Umbilical cord (tissue), 1 donor: ENCODE measurements at regions not wholly inside any gene's neighbourhood (a gene's known extent, or its start where the extent isn't known, plus 50 kb on each side); places are given as distances from the start of the nearest gene placed in this dataset.

ENCODE experiments used
- DNase-seq: peaks from one replicate; pipeline ENCODE4 v3.0.0-alpha.2; 2015; ENCODE audit warnings: low spot score

- DNase-seq = no peak
Measured at GRCh38 chr6:165956874-165957273, 210.8 kb downstream of the TBXT start.

DNA sequence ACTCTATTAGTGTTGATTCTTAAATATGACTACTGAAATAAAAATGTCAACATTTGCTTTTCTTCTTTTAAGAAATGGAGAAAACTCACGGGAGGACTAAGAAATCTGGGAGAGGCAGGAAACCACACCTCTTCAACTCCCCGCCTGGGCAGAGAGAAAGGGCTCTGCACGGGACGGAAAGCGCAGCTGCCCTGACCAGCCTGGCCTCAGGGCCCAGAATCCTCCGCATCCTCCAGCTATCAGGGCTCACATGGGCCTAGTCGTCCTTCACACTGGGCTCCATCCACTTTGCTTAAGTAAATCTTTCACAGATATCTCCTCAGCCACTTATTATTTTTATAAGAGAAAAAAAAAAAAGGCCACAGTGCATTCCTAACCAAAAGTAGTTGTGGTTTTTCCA, 215.1 kb downstream of the TBXT start:
- DNase-seq = no peak

- no peak for DNase-seq
Measured at GRCh38 chr6:165950316-165950715, 217.3 kb downstream of the TBXT start.

- DNase-seq = no peak
Measured at GRCh38 chr6:165949324-165949723, 218.3 kb downstream of the TBXT start.

DNA sequence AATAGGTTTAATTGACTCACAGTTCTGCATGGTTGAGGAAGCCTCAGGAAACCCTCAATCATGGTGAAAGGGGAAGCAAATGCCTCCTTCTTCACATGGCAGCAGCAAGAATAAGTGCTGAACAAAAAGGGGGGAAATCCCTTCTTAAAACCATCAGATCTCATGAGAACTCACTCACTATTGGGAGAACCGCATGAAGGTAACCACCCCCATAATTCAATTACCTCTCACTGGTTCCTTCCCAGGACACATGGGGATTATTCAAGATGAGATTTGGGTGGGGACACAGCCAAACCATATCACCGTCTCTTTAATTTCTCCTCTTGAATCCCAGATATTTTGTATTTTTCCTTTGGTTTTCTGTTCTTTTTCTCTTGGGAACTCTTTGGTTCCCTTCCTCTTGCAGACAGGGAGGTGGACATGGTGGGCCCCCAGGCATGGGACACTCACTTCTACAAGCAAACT, 223.6 kb downstream of the TBXT start:
- no peak for DNase-seq

DNA sequence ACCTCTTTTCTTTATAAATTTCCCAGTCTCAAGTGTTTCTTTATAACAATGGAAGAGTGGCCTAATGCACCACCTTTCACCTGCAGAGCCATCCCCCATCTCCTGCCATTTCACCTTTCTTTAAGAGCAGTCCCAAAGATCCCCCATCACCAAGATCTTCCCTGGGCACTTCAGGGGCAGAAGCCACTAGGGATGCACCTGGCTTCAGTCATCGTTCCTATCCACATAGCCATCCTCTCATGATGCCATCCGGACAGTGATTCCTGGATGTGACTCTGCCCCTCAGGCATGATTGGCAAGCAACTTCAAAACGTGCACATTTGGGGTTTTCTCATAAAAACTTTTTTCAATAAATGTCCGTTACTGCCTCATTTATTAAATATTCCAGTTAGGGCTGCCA, 225.9 kb downstream of the TBXT start:
- DNase-seq = no peak

DNA sequence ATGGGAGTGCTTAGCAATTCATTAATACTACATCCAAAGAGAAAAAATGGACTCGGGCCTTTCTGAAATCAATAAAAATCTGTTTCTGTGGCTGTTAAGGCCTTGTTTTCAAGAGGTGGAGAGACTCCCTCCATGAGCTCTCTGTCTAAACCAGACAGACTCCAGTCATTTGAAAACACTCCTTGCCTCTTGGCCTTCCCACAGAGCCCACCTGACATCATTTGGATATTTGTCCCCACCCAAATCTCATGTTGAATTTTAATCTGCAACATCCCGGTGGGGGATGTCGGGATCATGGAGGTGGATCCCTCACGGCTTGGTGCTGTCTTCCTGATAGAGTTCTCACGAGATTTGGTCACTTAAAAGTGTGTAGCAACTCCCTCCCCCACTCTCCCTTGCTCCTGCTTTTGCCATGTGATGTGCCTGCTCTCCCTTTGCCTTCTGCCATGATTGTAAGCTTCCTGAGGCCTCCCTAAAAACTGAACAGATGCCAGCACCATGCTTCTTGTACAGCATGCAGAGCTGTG, 226.3 kb downstream of the TBXT start:
- no peak for DNase-seq

DNA sequence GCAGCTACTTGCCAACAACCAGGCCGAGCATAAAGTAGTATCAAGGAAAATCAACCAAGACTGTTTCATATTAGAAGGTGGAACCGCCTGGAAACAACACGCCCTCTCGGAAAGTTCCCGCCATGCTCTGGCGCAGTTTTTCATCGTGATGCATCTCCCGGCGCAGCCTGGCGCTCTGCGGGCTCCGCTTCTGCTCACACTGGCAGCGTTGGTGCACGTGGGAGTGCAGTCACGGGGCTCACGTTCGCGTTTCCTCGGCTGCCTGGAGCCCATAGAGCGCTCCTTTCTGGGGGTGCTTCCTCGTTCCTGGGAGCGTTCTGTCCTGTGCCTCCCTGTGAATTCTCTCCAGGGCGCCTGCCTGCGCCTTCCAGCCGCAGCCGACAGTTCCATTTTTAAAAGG, 227.3 kb downstream of the TBXT start:
- no peak for DNase-seq

- no peak for DNase-seq
Measured at GRCh38 chr6:165939601-165940290, 227.9 kb downstream of the TBXT start.

DNA sequence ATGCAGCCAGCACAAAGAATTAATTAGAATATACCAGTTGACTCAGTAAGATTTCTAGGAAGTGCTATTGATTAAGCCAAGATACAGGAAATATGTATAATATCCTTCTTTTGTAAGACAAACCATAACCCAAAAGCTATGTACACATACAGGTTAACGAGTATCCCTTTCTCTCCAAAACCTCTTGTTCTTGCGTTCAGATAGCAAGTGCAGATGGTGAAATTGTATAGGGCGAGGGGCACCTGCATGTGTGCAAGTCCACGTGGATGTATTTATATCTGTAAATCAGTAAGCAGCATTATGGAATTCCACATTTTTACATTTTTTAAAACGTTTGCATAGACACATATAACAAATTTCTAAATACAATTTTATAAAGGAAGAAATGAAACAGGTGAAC, 228.6 kb downstream of the TBXT start:
- DNase-seq = no peak

DNA sequence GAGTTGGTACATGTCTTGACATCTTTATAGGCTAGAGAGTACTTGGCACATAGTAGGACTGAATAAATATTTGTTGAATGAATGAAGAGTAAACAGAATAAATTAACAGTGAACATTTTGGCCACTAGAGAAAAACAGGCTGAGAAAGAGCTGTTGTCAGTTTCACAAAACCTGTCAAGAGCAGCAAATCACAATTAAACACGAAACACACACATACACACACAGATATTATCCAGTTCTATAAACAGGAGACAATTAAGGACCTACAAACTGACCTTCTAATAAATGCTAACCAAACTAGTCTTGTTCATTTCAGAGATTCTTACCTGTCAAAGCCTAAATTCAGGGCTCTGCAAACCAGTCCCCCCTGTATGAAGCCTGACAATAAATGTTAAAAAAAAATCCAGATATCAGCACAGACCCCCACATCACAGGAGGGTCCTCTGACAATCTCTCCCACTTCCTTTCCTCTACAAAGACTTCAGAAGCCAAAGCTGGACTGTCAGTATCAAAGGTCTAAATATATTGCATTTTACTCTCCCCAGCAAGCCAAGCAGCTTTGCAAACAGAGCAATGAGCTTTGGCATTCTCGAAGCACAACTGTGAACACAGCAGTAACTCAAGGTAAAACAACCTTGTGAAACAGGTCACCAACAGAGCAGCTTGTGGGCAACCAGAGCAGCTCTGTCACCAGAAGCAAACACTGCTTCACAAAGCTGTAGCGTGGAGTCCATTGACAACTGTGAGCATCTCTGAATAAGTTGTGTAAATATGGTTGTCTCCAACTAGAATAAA, 229.9 kb downstream of the TBXT start:
- no peak for DNase-seq

DNA sequence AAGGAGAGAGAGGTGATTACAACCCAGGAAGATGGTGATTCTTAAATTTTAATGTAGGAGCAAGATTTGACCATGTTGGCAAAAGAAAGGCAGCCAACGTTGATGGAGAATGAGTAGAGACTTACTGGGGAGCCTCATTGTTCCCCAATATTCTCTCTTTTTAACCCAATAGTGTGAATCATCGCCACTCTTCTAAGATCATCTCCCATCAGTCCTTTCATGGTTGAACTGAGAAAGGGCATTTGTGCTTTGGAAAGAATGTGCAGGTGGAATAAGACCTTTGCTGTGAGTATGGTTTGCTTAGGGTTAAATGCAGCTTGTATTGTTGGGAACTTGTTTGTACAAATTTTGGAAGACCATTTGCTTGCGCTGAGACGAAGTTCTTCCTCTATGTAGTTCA, 231.0 kb downstream of the TBXT start:
- no peak for DNase-seq

GRCh38 chr6:165936096-165936495, 231.6 kb downstream of the TBXT start:
- no peak for DNase-seq

DNA sequence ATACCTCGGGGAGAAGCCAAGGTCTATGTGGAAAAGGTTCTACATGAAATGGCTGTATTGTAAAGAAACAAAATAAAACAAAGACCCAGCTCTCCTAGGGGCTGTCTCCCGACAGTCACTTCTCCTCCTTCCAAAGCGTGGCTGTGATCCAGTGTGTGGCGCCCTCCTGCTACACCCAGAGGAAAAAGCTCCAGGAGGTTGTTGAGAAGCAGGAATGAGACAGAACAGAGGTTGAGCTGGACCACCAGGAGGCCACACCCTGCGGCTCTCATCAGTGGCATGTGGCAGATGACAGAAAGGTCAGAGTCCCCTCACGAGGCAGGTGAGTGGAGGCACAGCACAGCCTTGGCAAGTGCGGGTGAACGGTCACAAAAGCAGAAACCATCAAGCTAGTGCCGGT, 236.0 kb downstream of the TBXT start:
- DNase-seq = no peak

DNA sequence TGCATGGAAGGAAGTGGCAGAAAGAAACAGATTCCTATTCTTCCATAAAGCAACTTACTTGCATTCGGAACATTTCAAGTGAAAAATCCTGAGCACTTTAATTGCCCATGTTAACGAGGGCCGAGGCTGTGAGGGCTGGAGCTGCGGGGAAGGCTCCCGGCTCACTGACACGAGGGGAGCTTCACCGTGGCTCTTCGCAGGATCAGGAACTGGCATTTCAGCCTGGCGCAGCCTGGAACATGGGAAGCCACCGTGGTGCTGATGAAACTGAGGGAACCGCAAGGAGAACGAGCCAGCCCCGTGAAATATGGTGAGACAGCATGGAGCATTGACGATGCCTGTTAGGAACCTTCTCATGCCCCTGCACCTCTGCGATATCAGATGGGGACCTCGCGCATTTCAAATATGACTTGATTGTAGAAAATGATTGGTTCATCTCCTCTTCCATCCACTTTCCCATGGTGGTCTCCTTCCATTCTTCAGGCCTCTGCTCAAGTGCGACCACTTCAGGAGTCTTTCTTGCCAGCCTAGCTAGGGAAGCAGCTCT, 236.9 kb downstream of the TBXT start:
- DNase-seq = no peak

- DNase-seq = no peak
Measured at GRCh38 chr6:165929607-165930006, 238.0 kb downstream of the TBXT start.

DNA sequence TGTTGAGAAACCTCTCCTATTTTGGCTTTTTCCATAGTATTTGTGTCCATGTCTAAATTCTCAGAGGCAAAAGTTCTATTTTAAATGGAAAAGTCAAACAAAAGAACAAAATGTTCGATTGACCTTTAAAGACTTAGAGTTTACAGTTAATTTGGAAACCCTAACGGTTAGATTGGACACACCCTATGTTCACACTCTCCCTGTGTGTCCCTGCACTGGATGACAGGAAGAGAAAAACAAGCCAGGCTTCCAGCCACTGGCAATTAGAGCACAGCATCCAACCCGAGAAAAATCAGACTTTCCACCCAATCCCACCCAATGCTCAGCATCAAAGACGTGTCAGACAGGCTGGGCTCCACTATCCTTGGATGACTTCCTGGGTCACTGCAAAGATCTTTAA, 241.3 kb downstream of the TBXT start:
- DNase-seq = no peak

DNA sequence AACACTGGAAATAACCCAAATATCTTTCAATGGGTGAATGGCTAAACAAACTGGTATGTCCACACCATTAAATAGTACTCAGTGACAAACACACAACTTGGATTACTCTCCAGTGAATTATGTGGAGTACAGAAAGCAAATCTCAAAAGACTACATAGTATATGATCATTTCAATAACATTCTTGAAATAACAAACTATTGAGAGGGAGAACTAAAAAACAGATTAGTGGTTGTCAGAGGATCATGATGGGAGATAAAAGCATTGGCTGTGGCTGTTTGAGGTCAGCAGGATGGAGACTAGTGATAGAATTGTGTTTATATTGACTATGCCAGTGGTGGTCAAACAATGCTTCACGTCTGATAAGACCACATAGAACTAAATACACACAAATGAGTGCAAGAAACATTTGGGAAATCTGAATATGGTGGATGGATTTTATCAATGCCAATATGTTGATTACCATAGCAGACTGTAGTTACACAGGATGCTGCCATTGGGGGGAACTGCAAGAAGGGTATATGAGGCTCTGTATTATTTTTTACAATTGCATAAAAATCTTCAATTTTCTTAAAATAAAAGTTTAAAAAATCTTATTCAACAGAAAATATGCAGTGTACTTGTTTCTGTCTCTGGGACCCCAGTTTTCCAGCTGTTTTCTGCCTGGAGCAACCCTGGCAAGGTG, 242.0 kb downstream of the TBXT start:
- DNase-seq = no peak

GRCh38 chr6:165922309-165922794, 245.3 kb downstream of the TBXT start:
- no peak for DNase-seq

DNA sequence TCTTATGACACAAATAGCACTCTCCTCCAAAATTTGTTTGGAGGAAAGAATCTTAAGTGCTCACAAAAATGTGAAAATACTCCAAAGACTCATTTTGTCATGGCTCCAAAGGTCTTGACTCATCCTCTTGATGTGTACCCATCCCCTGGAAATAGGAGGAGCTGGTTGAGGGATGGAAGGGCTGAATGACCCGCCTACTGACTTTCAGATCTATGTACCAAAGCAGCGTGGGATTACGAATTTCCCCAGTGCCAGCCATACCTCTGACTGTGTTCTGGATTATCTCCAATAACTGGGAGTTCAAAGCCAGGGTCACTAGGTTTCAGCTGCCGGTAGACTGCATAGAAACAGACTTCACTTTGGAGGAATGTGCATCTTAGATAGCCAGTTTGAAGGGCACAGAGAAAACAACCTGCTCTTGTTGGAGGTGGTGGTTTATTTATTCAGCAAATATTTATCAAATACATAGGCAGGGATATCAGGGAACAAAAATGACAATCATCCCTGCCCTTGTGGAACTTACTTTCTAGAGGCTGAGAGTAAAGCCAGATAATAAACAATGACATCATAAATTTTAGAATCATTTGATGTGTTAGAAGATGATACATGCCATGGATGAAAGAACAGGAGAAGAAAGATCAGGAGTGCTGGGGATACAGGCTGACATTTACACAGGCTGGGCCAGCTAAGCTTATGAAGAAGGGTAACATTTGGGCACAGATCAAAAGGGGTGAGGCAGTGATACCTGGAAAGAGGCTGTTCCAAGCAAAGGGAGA, 246.6 kb downstream of the TBXT start:
- DNase-seq = no peak

DNA sequence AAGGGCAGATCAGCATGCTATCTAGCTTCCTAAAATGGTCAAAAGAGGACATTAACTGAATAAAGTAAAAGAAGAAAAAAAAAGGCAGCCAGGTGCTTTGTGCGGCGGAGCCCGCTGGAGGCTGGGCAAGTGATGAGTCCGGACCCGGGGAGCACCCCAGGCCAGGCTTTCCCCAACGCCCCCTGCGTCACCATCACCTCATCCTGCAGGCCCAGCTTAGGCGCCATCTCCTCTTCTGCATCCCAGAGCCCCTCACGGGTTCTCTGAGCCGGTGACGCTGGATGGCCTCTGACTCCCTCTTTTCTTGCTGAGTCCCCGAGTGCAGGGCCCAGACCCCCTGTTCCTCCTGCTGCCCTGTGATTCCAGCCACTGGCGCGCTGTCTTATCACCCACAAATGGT, 250.1 kb downstream of the TBXT start:
- no peak for DNase-seq
